Neuronal stem cell (in vitro differentiated cells): ENCODE measurements at regions not wholly inside any gene's neighbourhood (a gene's known extent, or its start where the extent isn't known, plus 50 kb on each side); places are given as distances from the start of the nearest gene placed in this dataset.

Source experiments
- DNase-seq: peaks from one replicate; pipeline ENCODE4 v3.0.0-alpha.2; 2013; ENCODE audit warnings: low spot score
- H2AFZ ChIP-seq: one replicate; pipeline ENCODE4 v1.6.1; 2013; ENCODE audit warnings: mild to moderate bottlenecking, low read length, inconsistent platforms
- H2AK5ac ChIP-seq: 2 replicates; pipeline ENCODE4 v1.6.1; 2013; ENCODE audit warnings: low read depth, mild to moderate bottlenecking, inconsistent platforms, low read length, moderate library complexity, mixed read lengths
- H2BK120ac ChIP-seq: 2 replicates; pipeline ENCODE4 v1.6.1; 2013; ENCODE audit warnings: low read depth, mild to moderate bottlenecking, inconsistent platforms, low read length, moderate library complexity, mixed read lengths
- H2BK12ac ChIP-seq: one replicate; pipeline ENCODE4 v1.6.1; 2013; ENCODE audit warnings: low read length, inconsistent platforms
- H2BK15ac ChIP-seq: 2 replicates; pipeline ENCODE4 v1.6.1; 2013; ENCODE audit warnings: mild to moderate bottlenecking, low read length, inconsistent platforms, mixed read lengths
- H2BK5ac ChIP-seq: one replicate; pipeline ENCODE4 v1.6.1; 2013; ENCODE audit warnings: inconsistent platforms, mild to moderate bottlenecking, low read length, moderate library complexity
- H3K14ac ChIP-seq: one replicate; pipeline ENCODE4 v1.6.1; 2013; ENCODE audit warnings: low read length, inconsistent platforms
- H3K18ac ChIP-seq: 2 replicates; pipeline ENCODE4 v1.6.1; 2013; ENCODE audit warnings: low read length, inconsistent platforms
- H3K23ac ChIP-seq: 2 replicates; pipeline ENCODE4 v1.6.1; 2013; ENCODE audit warnings: low read depth, mild to moderate bottlenecking, mixed read lengths, low read length, inconsistent platforms; ENCODE audit not compliant: poor library complexity
- H3K27ac ChIP-seq: replicated peaks from 3 replicates; pipeline ENCODE4 v1.5.1; 2013; ENCODE audit warnings: low read length, inconsistent platforms
- H3K27me3 ChIP-seq, 3 experiments: 2 replicates each; pipeline ENCODE4 v1.6.1; 2013; ENCODE audit warnings: low read length in 3 of 3, mild to moderate bottlenecking in 2 of 3, inconsistent platforms in 1 of 3, low read depth in 1 of 3, mixed read lengths in 1 of 3, moderate library complexity in 1 of 3; ENCODE audit not compliant: control insufficient read depth in 3 of 3, insufficient read depth in 3 of 3
- H3K36me3 ChIP-seq, 2 donors: replicated peaks in 1 of 2; 2 replicates each; pipeline ENCODE4 v1.6.1; 2013; ENCODE audit warnings: low read length in 2 of 2; ENCODE audit not compliant: control insufficient read depth in 2 of 2, insufficient read depth in 2 of 2
- H3K4ac ChIP-seq: 2 replicates; pipeline ENCODE4 v1.6.1; 2013; ENCODE audit warnings: inconsistent platforms, mild to moderate bottlenecking, low read length, moderate library complexity
- H3K4me1 ChIP-seq, 2 donors: 1 replicate in 1 of 2; 2 replicates in 1 of 2; pipeline ENCODE4 v1.6.1; 2013; ENCODE audit warnings: low read length in 2 of 2, low read depth in 1 of 2; ENCODE audit not compliant: control insufficient read depth in 2 of 2, insufficient read depth in 1 of 2
- H3K4me2 ChIP-seq: one replicate; pipeline ENCODE4 v1.6.1; 2013; ENCODE audit warnings: mild to moderate bottlenecking, low read length, inconsistent platforms; ENCODE audit not compliant: insufficient read depth, poor library complexity, severe bottlenecking
- H3K4me3 ChIP-seq, 2 donors: 2 replicates each; pipeline ENCODE4 v1.5.1; 2013; ENCODE audit warnings: low read length in 2 of 2, mild to moderate bottlenecking in 2 of 2, inconsistent platforms in 1 of 2, moderate library complexity in 1 of 2
- H3K79me1 ChIP-seq: one replicate; pipeline ENCODE4 v1.6.1; 2013; ENCODE audit warnings: low read depth, mild to moderate bottlenecking, inconsistent platforms, low read length, moderate library complexity
- H3K9ac ChIP-seq: one replicate; pipeline ENCODE4 v1.6.1; 2013; ENCODE audit warnings: mild to moderate bottlenecking, low read depth, low read length, inconsistent platforms; ENCODE audit not compliant: poor library complexity
- H3K9me3 ChIP-seq, 2 donors: replicated peaks in 1 of 2; 2 replicates each; pipeline versions ENCODE3 to v1.6.1; 2013; ENCODE audit warnings: low read length in 2 of 2, mild to moderate bottlenecking in 2 of 2, inconsistent platforms in 1 of 2, low read depth in 1 of 2, mixed read lengths in 1 of 2, moderate library complexity in 1 of 2; ENCODE audit not compliant: control insufficient read depth in 2 of 2, insufficient read depth in 1 of 2
- H4K8ac ChIP-seq: one replicate; pipeline ENCODE4 v1.6.1; 2013; ENCODE audit warnings: low read depth, mild to moderate bottlenecking, inconsistent platforms, low read length, moderate library complexity
- H4K91ac ChIP-seq: one replicate; pipeline ENCODE4 v1.6.1; 2013; ENCODE audit warnings: low read length, low read depth, mild to moderate bottlenecking, inconsistent platforms; ENCODE audit not compliant: poor library complexity
- WGBS, 2 donors: extraction: QIAGEN DNeasy Blood & Tissue Kit; methylation state at CpG; one replicate each; pipeline ENCODE4 v1.1.7; 2013; ENCODE audit warnings: missing lambda C conversion rate in 2 of 2, mixed read lengths in 1 of 2; ENCODE audit not compliant: insufficient read length in 2 of 2, insufficient replicate concordance in 1 of 2; ENCODE audit errors: extremely low coverage in 2 of 2; 5-methylcytosine and 5-hydroxymethylcytosine counted together

DNA sequence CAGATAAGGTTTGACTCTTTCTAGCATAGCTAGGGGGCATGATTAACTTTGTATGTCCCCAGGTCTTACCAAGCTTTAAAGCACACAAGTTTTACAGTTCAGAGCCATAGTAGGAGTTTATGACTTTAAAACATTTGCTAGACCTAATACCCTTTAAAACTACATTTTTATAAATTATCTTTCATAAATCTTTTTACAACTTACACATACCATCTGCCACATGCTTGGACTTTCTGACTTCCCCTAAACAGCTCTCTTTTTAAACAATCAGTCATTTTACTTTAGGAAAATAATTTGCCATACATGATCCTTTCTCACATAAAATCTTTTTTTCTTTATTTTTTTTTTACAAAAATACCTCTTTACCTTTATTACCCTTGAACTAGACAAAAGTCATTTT, 735.3 kb upstream of the CADM2 start:
- no peak overlapping the region for H2BK15ac ChIP-seq
- no peak overlapping the region for H2BK120ac ChIP-seq
- DNase-seq: no peak
- H3K14ac ChIP-seq: no peak overlapping the region
- H3K79me1 ChIP-seq: no peaks in the 10 kb centered on the region
- no peak overlapping the region for H4K8ac ChIP-seq
- no peak overlapping the region for H4K91ac ChIP-seq
- no peak overlapping the region for H2BK12ac ChIP-seq
- no peak overlapping the region for H2AK5ac ChIP-seq
- H3K18ac ChIP-seq: no peak overlapping the region
- no peak overlapping the region for H3K9ac ChIP-seq
- H3K4me2 ChIP-seq: no peak overlapping the region
- no peak overlapping the region for H3K23ac ChIP-seq
- H3K9me3 ChIP-seq: peaks cover 4 to 7% of the 10 kb centered on the region in 2 donors
- no peak overlapping the region for H2BK5ac ChIP-seq
- H3K4me3 ChIP-seq: no peak overlapping the region
- no peaks in the 10 kb centered on the region for H3K27me3 ChIP-seq
- H3K36me3 ChIP-seq: no peaks in the 10 kb centered on the region
- H3K4ac ChIP-seq: no peak overlapping the region
- H3K4me1 ChIP-seq: no peaks in the 10 kb centered on the region
- H3K27ac ChIP-seq: no peak overlapping the region
- no peak overlapping the region for H2AFZ ChIP-seq

DNA sequence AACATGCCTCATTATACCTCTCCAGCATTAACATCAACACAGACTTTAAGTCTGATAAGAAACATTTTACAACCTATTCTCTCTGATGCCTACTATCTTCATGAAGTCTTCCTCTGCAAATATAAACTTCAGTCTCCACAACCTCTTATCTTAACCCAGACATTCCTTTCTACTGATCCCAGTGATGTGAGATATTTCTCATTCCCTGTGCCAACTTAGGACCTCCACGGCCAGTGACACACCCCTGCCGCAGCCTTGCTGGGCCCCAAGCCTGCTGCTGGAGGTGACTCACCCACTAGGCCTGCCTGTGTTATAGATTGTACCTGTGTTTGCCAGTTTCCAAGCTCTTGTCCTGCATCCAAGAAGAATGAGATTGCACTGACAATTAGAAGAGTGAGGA, 734.5 kb upstream of the CADM2 start:
- H3K23ac ChIP-seq: no peak overlapping the region
- H4K8ac ChIP-seq: no peak overlapping the region
- H2BK12ac ChIP-seq: no peak overlapping the region
- H3K4me1 ChIP-seq: no peaks in the 10 kb centered on the region
- H2BK5ac ChIP-seq: no peak overlapping the region
- H3K9me3 ChIP-seq: peaks cover 4 to 7% of the 10 kb centered on the region in 2 donors
- no peak overlapping the region for H3K9ac ChIP-seq
- no peak overlapping the region for H3K14ac ChIP-seq
- H3K4me2 ChIP-seq: no peak overlapping the region
- H3K18ac ChIP-seq: no peak overlapping the region
- no peak overlapping the region for H3K4me3 ChIP-seq
- H2BK15ac ChIP-seq: no peak overlapping the region
- no peak for DNase-seq
- H4K91ac ChIP-seq: no peak overlapping the region
- no peaks in the 10 kb centered on the region for H3K79me1 ChIP-seq
- WGBS, 2 donors: no CpG with 5 or more reads among the region's 2 CpGs
- no peak overlapping the region for H3K27ac ChIP-seq
- no peak overlapping the region for H2AK5ac ChIP-seq
- H3K4ac ChIP-seq: no peak overlapping the region
- no peaks in the 10 kb centered on the region for H3K36me3 ChIP-seq
- H3K27me3 ChIP-seq: no peaks in the 10 kb centered on the region
- H2AFZ ChIP-seq: no peak overlapping the region
- no peak overlapping the region for H2BK120ac ChIP-seq

DNA sequence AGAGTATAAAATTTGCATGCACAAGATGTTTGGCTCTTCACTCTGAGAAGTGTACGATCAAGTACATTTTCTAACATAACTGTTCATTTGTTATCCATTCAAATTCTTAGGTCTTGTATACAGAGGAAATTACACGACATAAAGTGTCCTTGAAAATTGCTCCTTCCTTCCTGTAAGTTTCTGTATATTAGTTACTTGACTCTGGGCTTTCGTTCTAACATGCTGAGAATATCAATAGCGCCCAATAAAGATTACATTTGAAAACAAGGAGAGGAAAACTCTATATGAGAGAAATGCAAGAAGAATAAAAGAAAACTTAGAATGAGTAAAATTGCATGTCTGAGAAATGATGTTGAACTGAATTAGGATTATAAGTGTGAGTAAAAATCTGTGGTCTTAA, 722.5 kb upstream of the CADM2 start:
- no peak overlapping the region for H2BK15ac ChIP-seq
- H3K14ac ChIP-seq: no peak overlapping the region
- no peaks in the 10 kb centered on the region for H3K9me3 ChIP-seq
- H2AFZ ChIP-seq: no peak overlapping the region
- H2AK5ac ChIP-seq: no peak overlapping the region
- no peaks in the 10 kb centered on the region for H3K27me3 ChIP-seq
- H3K4me3 ChIP-seq: no peak overlapping the region
- no peak overlapping the region for H3K4ac ChIP-seq
- H4K8ac ChIP-seq: no peak overlapping the region
- no peak overlapping the region for H3K27ac ChIP-seq
- no peak overlapping the region for H3K18ac ChIP-seq
- no CpG with 5 or more reads among the region's 4 CpGs for WGBS, 2 donors
- H4K91ac ChIP-seq: no peak overlapping the region
- no peaks in the 10 kb centered on the region for H3K79me1 ChIP-seq
- no peak overlapping the region for H2BK5ac ChIP-seq
- no peak overlapping the region for H2BK120ac ChIP-seq
- H3K23ac ChIP-seq: no peak overlapping the region
- no peaks in the 10 kb centered on the region for H3K36me3 ChIP-seq
- no peak overlapping the region for H3K4me2 ChIP-seq
- no peak overlapping the region for H2BK12ac ChIP-seq
- no peaks in the 10 kb centered on the region for H3K4me1 ChIP-seq
- no peak for DNase-seq
- H3K9ac ChIP-seq: no peak overlapping the region

DNA sequence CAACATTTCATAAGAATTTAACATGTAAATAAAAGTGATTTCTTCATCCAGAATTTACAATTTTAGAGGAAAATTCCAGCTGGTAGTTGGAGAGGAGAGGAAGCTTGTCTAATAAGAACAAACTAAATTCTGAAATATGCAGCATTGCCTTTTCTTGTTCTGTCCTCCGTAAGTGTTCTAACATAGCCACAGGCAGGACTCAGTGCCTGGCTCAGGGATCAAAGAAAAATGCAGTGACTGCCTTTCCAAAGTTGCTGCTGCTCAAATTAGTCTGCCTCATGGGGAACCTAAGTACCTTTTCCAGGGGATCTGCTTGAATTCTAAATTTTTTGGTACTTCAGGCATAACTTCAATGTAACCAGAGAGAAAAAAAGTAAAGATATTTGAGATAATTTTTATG, 713.0 kb upstream of the CADM2 start:
- Histone ChIP-seq H3K27me3 (no peaks in the 10 kb centered on the region), H2BK5ac (no peak overlapping the region), H3K23ac (no peak overlapping the region), H4K91ac (no peak overlapping the region), H3K14ac (no peak overlapping the region), H3K4me1 (no peaks in the 10 kb centered on the region), H4K8ac (no peak overlapping the region), H2BK12ac (no peak overlapping the region), H3K27ac (no peak overlapping the region), H2BK120ac (no peak overlapping the region), H3K18ac (no peak overlapping the region), H3K4ac (no peak overlapping the region), H3K36me3 (no peaks in the 10 kb centered on the region), H2AFZ (no peak overlapping the region), H2BK15ac (no peak overlapping the region), H2AK5ac (no peak overlapping the region), H3K9ac (no peak overlapping the region), H3K4me3 (no peak overlapping the region), H3K79me1 (no peaks in the 10 kb centered on the region), H3K4me2 (no peak overlapping the region), H3K9me3 (no peaks in the 10 kb centered on the region)
- no peak for DNase-seq
- WGBS, 2 donors: no CpG with 5 or more reads among the region's 1 CpG
